ENCODE measurements at regions not wholly inside any gene's neighbourhood (a gene's known extent, or its start where the extent isn't known, plus 50 kb on each side); places are given as distances from the start of the nearest gene placed in this dataset.

- TF ChIP-seq EZH2phosphoT487 (IDR thresholded peaks at IDR 0.05), result no peak
- no peak for TF ChIP-seq CTCF (IDR thresholded peaks at IDR 0.05)
- TF ChIP-seq EZH2 (IDR thresholded peaks at IDR 0.05), result no peak
These were observed 158.8 kb upstream of the ADARB2 start for GRCh38 chr10:1896153-1896552.
